GM12878 (cell line): ENCODE measurements at regions not wholly inside any gene's neighbourhood (a gene's known extent, or its start where the extent isn't known, plus 50 kb on each side); places are given as distances from the start of the nearest gene placed in this dataset.

ENCODE experiments used
- ATAC-seq: fragments of 200-7000 bp; cut with Tn5 transposase; 3 replicates; pipeline ENCODE4 v1.9.1; 2020; ENCODE audit warnings: mild to moderate bottlenecking, moderate library complexity
- BruUV-seq: library from RNA; stranded (reverse); fragments of 400-500 nt; replicated peaks from 2 replicates; lab custom pipeline; 2021; lab: Mats Ljungman, UMichigan
- CTCF ChIA-PET: fragments of 300-600 bp; sonication (Branson Sonifier 250); formaldehyde crosslinking; extraction: SDS; loops from one replicate; lab custom pipeline; 2021; ENCODE audit warnings: inconsistent platforms; lab: Yijun Ruan, JAX
- POLR2A ChIA-PET: fragments of 350-600 bp; formaldehyde crosslinking; extraction: SDS; loops from one replicate; lab custom pipeline; 2021; ENCODE audit warnings: inconsistent platforms; lab: Charles Lee
- RAD21 ChIA-PET: fragments of 300-600 bp; sonication (Branson Sonifier 250); formaldehyde crosslinking; loops from one replicate; lab custom pipeline; 2023; ENCODE audit warnings: antibody characterized with exemption; ENCODE audit not compliant: unreplicated experiment; lab: Charles Lee
- SMC1A ChIA-PET: fragments of 300-600 bp; sonication (Branson Sonifier 250); formaldehyde crosslinking; loops from one replicate; lab custom pipeline; 2023; ENCODE audit not compliant: unreplicated experiment, uncharacterized antibody; lab: Charles Lee
- DNase-seq: peaks from one replicate; pipeline ENCODE4 v3.0.0-alpha.2; 2011; ENCODE audit warnings: low read depth, low spot score
- FAIRE-seq: peaks from 3 replicates; lab custom pipeline; 2011; peaks lifted over from hg19 to GRCh38; lab: Jason Lieb, UNC
- H2AFZ ChIP-seq: 2 replicates; pipeline ENCODE4 v1.6.0; 2011; ENCODE audit warnings: low read depth, low read length, control low read depth; ENCODE audit not compliant: control insufficient read depth
- H3K27ac ChIP-seq: 2 replicates; pipeline ENCODE4 v1.5.1; 2011; ENCODE audit warnings: control low read depth; ENCODE audit not compliant: control insufficient read depth, insufficient read depth
- H3K27me3 ChIP-seq, 2 experiments: replicated peaks in 1 of 2; 2 replicates each; pipeline versions ENCODE4 v1.6.0 to v1.6.1; 2011; ENCODE audit warnings: low read length in 1 of 2; ENCODE audit not compliant: control insufficient read depth in 2 of 2, insufficient read depth in 2 of 2
- H3K36me3 ChIP-seq, 2 experiments: 2 replicates each; pipeline ENCODE4 v1.5.1; 2011; ENCODE audit warnings: low read length in 1 of 2; ENCODE audit not compliant: control insufficient read depth in 2 of 2, insufficient read depth in 2 of 2
- H3K4me1 ChIP-seq: 2 replicates; pipeline ENCODE4 v1.6.1; 2011; ENCODE audit warnings: mild to moderate bottlenecking, low read length, moderate library complexity, mixed read lengths; ENCODE audit not compliant: control insufficient read depth, insufficient read depth
- H3K4me2 ChIP-seq: 2 replicates; pipeline ENCODE4 v1.6.0; 2011; ENCODE audit warnings: control low read depth; ENCODE audit not compliant: control insufficient read depth, insufficient read depth
- H3K4me3 ChIP-seq: fragments of 200-600 bp; sonication (generic); 2 replicates; pipeline ENCODE4 v1.5.1; 2016
- H3K79me2 ChIP-seq: 2 replicates; pipeline ENCODE4 v1.6.0; 2011; ENCODE audit warnings: low read length; ENCODE audit not compliant: control insufficient read depth, insufficient read depth
- H3K9ac ChIP-seq: 2 replicates; pipeline ENCODE4 v1.8.0; 2011; ENCODE audit warnings: low read length, control low read depth, mixed read lengths; ENCODE audit not compliant: control insufficient read depth, insufficient read depth
- H3K9me3 ChIP-seq: replicated peaks from 3 replicates; pipeline ENCODE4 v1.5.1; 2011; ENCODE audit warnings: mild to moderate bottlenecking, low read length; ENCODE audit not compliant: control insufficient read depth, insufficient read depth
- H4K20me1 ChIP-seq: 2 replicates; pipeline ENCODE4 v1.6.0; 2011; ENCODE audit not compliant: control insufficient read depth, insufficient read depth
- CHD4 ChIP-seq: fragments of 200-600 bp; sonication (generic); IDR thresholded peaks from 2 replicates; pipeline ENCODE4 v1.6.1; 2016; ENCODE audit warnings: mild to moderate bottlenecking
- CREM ChIP-seq: IDR thresholded peaks from 2 replicates; pipeline ENCODE4 v1.6.1; 2014; ENCODE audit warnings: antibody characterized with exemption, low read depth
- IKZF1 ChIP-seq: fragments of 450-650 bp; conservative IDR thresholded peaks from 2 replicates; pipeline ENCODE4 v1.6.1; 2017; ENCODE audit warnings: antibody characterized with exemption, mild to moderate bottlenecking
- IRF5 ChIP-seq: fragments of 450-650 bp; IDR thresholded peaks from 2 replicates; pipeline ENCODE4 v1.6.1; 2017; ENCODE audit warnings: borderline replicate concordance
- MYB ChIP-seq: fragments of 150-350 bp; IDR thresholded peaks from 2 replicates; pipeline ENCODE4 v1.6.1; 2014; ENCODE audit warnings: mild to moderate bottlenecking, low read depth, low read length, borderline replicate concordance
- POLR2AphosphoS5 ChIP-seq: IDR thresholded peaks from 2 replicates; pipeline ENCODE4 v1.6.1; 2011; ENCODE audit warnings: mild to moderate bottlenecking, low read length, inconsistent platforms
- REST ChIP-seq: IDR thresholded peaks from 2 replicates; pipeline ENCODE4 v1.6.1; 2012; ENCODE audit warnings: mild to moderate bottlenecking, low read depth, low read length
- STAT3 ChIP-seq: IDR thresholded peaks from 2 replicates; pipeline ENCODE4 v1.6.1; 2011; ENCODE audit warnings: low read depth, low read length, improper control_type of control experiment
- TBL1XR1 ChIP-seq: IDR thresholded peaks from 2 replicates; pipeline ENCODE4 v1.6.1; 2012; ENCODE audit warnings: low read depth, low read length, improper control_type of control experiment
- TCF12 ChIP-seq: IDR thresholded peaks from 2 replicates; pipeline ENCODE4 v1.6.1; 2011; ENCODE audit warnings: low read depth, mild to moderate bottlenecking, low read length
- ZNF207 ChIP-seq: fragments of 450-650 bp; IDR thresholded peaks from 2 replicates; pipeline ENCODE4 v1.6.1; 2014; ENCODE audit warnings: antibody characterized with exemption, mild to moderate bottlenecking, borderline replicate concordance
- ZSCAN29 ChIP-seq: fragments of 450-650 bp; IDR thresholded peaks from 2 replicates; pipeline ENCODE4 v1.6.1; 2017; ENCODE audit warnings: mild to moderate bottlenecking, moderate library complexity
- in situ Hi-C: fragments of 300-500 bp; cut with MboI; formaldehyde crosslinking; loops from 9 replicates; pipeline ENCODE4 v1.14.3; 2018; ENCODE audit warnings: mixed read lengths
- intact Hi-C: fragments of 100-400 bp; cut with micrococcal nuclease; formaldehyde crosslinking; loops from one replicate; pipeline ENCODE4 v1.14.2; 2022; ENCODE audit not compliant: unreplicated experiment

GRCh38 chr21:19402870-19403269 is 999.3 kb upstream of the TMPRSS15 start:
- RAD21 ChIA-PET: interaction anchor here (0.8 to 2.3 kb wide), 10 partner anchors 9 to 45 kb away, joined by 3 to 9 read pairs (median 3); no protein-coding TSS in a partner anchor
- H4K20me1 ChIP-seq: no peaks in the 10 kb centered on the region
- no peaks in the 10 kb centered on the region for H3K9me3 ChIP-seq
- intact Hi-C loops (no loop called here), in situ Hi-C loops (no loop called here)
- no peak overlapping the region for H3K9ac ChIP-seq
- no peak for DNase-seq
- ATAC-seq: no peak
- H3K4me3 ChIP-seq: no peak overlapping the region
- no peak overlapping the region for H3K4me2 ChIP-seq
- H2AFZ ChIP-seq: no peak overlapping the region
- no peaks in the 10 kb centered on the region for H3K4me1 ChIP-seq
- POLR2A ChIA-PET: no interaction called here
- SMC1A ChIA-PET: interaction anchor here (0.7 to 2.0 kb wide), 8 partner anchors 9 to 160 kb away, joined by 3 to 7 read pairs (median 3); no protein-coding TSS in a partner anchor
- no peak overlapping the region for H3K27ac ChIP-seq
- no peak for FAIRE-seq
- BruUV-seq: no TSS peak
- CTCF ChIA-PET: no interaction called here
- TF ChIP-seq MYB: no peak
- no peak for TF ChIP-seq TCF12
- no peak for TF ChIP-seq TBL1XR1
- no peak for TF ChIP-seq CREM
- no peak for TF ChIP-seq ZSCAN29
- no peak for TF ChIP-seq IKZF1
- no peak for TF ChIP-seq REST
- TF ChIP-seq POLR2AphosphoS5: no peak
- TF ChIP-seq ZNF207: no peak
- no peak for TF ChIP-seq CHD4
- TF ChIP-seq IRF5: no peak
- TF ChIP-seq STAT3: no peak
- TF ChIP-seq, all 136 proteins: peak for 0
- Histone ChIP-seq H3K36me3 (no peaks in the 10 kb centered on the region), H3K79me2 (no peaks in the 10 kb centered on the region), H3K27me3 (no peaks in the 10 kb centered on the region)
